ENCODE measurements at regions not wholly inside any gene's neighbourhood (a gene's known extent, or its start where the extent isn't known, plus 50 kb on each side); places are given as distances from the start of the nearest gene placed in this dataset.

DNA sequence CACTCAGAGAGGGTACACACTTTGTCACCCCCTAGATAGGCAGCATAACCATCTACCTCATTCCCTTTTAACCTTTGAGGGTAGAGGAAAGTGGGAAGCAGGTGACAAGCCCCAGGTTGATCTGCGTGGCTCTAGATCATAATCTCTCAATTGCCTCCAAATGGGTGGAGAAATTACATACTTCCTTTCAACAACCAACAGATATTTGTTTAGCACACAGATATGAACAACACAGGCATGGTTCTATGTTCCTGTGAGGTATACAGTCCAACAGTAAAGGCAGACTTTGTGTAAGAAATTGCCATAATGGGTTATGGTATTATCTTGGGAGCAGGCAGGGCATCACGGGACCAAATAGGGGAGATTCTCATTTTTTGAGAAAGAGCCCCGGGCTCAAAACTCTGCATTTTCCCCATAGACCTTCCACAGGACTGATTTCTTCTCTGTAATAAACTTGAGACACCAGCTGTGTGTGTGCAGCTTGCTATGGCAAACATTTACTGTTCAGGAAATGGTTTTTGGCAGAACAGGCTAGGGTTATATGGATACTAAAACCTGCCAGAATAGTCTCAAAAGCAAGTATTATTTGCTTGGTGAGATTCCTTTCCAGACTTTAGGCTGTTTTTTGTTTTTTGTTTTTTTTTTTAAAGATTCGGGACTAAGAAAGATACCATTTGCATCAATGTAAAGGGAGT, 126.2 kb downstream of the CD164 start:
- Histone ChIP-seq H3K4me3 (no peak overlapping the region), H3K9me3 (no peaks in the 10 kb centered on the region), H3K27me3 (no peaks in the 10 kb centered on the region), H3K36me3 (no peaks in the 10 kb centered on the region), H3K27ac (no peak overlapping the region), H3K4me1 (peaks cover 0 to 26% (median 12%) of the 10 kb centered on the region in 4 donors)
- WGBS (ENCODE audit: insufficient coverage, low coverage, low lambda C conversion rate, missing lambda C conversion rate) = 65% methylated on average over 4 of the region's 4 CpGs
- peak in 2 of 4 donors; percentile 12 to 25 for ATAC-seq
- no peak for DNase-seq
- TF ChIP-seq, protein P1, sequence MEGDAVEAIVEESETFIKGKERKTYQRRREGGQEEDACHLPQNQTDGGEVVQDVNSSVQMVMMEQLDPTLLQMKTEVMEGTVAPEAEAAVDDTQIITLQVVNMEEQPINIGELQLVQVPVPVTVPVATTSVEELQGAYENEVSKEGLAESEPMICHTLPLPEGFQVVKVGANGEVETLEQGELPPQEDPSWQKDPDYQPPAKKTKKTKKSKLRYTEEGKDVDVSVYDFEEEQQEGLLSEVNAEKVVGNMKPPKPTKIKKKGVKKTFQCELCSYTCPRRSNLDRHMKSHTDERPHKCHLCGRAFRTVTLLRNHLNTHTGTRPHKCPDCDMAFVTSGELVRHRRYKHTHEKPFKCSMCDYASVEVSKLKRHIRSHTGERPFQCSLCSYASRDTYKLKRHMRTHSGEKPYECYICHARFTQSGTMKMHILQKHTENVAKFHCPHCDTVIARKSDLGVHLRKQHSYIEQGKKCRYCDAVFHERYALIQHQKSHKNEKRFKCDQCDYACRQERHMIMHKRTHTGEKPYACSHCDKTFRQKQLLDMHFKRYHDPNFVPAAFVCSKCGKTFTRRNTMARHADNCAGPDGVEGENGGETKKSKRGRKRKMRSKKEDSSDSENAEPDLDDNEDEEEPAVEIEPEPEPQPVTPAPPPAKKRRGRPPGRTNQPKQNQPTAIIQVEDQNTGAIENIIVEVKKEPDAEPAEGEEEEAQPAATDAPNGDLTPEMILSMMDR (IDR thresholded peaks at IDR 0.05) = no peak
- TF ChIP-seq POLR2A (IDR thresholded peaks at IDR 0.05) = no peak
- intact Hi-C loops (cut with DNase I) = no loop called here

DNA sequence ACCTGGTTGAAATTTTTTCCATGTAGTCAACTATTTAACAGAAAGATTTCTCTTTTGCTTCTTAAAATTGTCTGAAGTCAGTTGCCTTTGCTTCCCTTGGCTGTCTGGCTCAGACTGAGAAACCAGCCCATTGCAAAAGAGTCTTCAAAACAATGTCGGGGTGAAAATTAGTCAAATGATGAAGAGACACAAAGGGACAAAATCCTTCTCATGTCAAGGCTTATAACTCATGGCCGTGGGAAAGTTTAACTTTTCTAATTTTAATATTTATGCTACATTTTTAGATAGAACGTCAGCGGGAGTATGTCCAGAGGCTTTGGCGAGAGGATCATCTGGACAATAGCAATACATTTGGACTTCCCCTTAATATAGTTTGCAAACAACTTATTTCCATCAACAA, 127.2 kb downstream of the CD164 start:
- no peak overlapping the region for H3K4me3 ChIP-seq
- no peak overlapping the region for H3K27ac ChIP-seq
- intact Hi-C loops (cut with DNase I) = no loop called here
- ATAC-seq (no peak), DNase-seq (no peak)
- no peaks in the 10 kb centered on the region for H3K9me3 ChIP-seq
- no peaks in the 10 kb centered on the region for H3K27me3 ChIP-seq
- peaks cover 0 to 26% (median 12%) of the 10 kb centered on the region in 4 donors for H3K4me1 ChIP-seq
- H3K36me3 ChIP-seq = no peaks in the 10 kb centered on the region
- TF ChIP-seq POLR2A (IDR thresholded peaks at IDR 0.05) = no peak
- TF ChIP-seq, protein P1 (IDR thresholded peaks at IDR 0.05) = no peak
- WGBS (ENCODE audit: insufficient coverage, low coverage, low lambda C conversion rate, missing lambda C conversion rate) = 92% methylated on average over 5 of the region's 5 CpGs

DNA sequence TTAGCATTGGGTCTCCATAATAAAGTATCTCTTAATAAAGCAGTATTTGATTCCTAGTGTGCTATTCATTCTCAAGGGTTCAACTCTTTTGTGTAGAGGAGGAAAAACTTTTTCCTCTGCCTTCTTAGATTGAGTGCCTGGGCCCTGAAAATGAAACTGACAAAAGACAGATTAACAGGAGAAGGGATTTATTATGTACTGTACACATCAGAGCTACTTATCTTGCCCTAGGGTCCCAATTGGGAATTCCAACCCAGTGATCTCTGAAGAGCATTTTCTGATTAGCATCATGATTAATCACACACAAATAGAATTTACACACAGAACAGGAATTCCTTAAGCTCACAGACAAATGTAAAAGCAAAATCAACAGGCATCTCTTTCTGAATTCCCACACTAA, 128.9 kb downstream of the CD164 start:
- peaks cover 0 to 24% (median 9%) of the 10 kb centered on the region in 4 donors for H3K4me1 ChIP-seq
- H3K4me3 ChIP-seq = no peak overlapping the region
- no peaks in the 10 kb centered on the region for H3K27me3 ChIP-seq
- no peak for TF ChIP-seq POLR2A (IDR thresholded peaks at IDR 0.05)
- TF ChIP-seq, protein P1 (IDR thresholded peaks at IDR 0.05) = no peak
- DNase-seq = no peak
- H3K9me3 ChIP-seq = no peaks in the 10 kb centered on the region
- no peak for ATAC-seq
- no peaks in the 10 kb centered on the region for H3K36me3 ChIP-seq
- no peak overlapping the region for H3K27ac ChIP-seq
- intact Hi-C loops (cut with DNase I) = no loop called here

DNA sequence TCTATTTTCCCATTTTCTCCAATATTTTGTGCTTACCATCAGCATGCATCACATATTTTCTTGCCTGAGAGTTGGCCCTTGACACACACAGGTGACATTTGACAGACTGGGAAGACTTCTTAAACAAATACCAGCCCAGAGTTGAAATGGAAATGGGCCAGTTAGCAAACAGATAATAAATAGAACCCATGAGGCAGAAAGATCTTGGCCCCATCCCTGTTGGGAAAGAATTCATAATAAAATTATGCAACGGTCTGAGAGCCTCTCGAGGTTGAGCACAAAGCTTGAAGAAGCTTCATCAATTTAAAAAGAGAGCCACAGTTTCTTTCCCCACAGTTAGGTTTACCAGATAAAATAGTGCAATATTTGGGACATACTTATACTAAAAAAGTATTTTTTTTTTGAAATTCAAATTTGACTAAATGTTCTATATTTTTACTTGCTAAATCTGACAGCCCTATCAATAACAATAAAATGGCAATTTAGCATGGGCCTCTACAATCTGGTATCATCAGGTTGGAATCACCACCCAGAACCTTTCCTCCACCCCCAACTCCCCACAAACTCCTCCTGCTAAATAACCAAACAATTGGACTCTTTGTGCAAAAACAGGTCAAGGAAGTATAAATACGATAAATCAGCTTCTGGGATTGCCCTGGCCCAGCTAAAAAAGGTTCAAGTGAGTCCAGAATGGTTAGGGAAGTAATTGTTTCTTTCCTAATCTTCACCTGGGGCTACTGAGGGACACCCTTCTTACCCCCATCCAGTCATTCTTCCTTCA, 129.8 kb downstream of the CD164 start:
- intact Hi-C loops (cut with DNase I) = no loop called here

More for the DNA sequence above, 129.8 kb downstream of the CD164 start:
- Histone ChIP-seq H3K27ac (peak overlapping the region in 1 of 3 donors; percentile 14), H3K4me1 (peaks cover 0 to 15% (median 5%) of the 10 kb centered on the region in 4 donors), H3K4me3 (no peak overlapping the region), H3K36me3 (no peaks in the 10 kb centered on the region), H3K9me3 (no peaks in the 10 kb centered on the region), H3K27me3 (no peaks in the 10 kb centered on the region)
- DNase-seq = peak in 1 of 3 donors; percentile 58
- TF ChIP-seq POLR2A (IDR thresholded peaks at IDR 0.05) = no peak
- TF ChIP-seq, protein P1 (IDR thresholded peaks at IDR 0.05) = no peak
- ATAC-seq = peak; percentile 94 to 97 (median 96)
- WGBS (ENCODE audit: insufficient coverage, low coverage, low lambda C conversion rate, missing lambda C conversion rate) = 10% methylated on average over 3 of the region's 3 CpGs
